SK-N-SH (cell line): ENCODE measurements at regions not wholly inside any gene's neighbourhood (a gene's known extent, or its start where the extent isn't known, plus 50 kb on each side); places are given as distances from the start of the nearest gene placed in this dataset.

ENCODE experiments used
- CTCF ChIP-seq: fragments of 200-600 bp; sonication (generic); IDR thresholded peaks from 2 replicates; pipeline ENCODE4 v1.6.1; 2017; ENCODE audit warnings: antibody characterized with exemption, mild to moderate bottlenecking, moderate library complexity
- ELF1 ChIP-seq: IDR thresholded peaks from 2 replicates; pipeline ENCODE4 v1.4.0; 2012
- EZH2phosphoT487 ChIP-seq: fragments of 200-600 bp; sonication (generic); IDR thresholded peaks from 2 replicates; pipeline ENCODE4 v1.6.1; 2017; ENCODE audit warnings: low read depth, mixed run types, mild to moderate bottlenecking, antibody characterized with exemption, moderate library complexity, borderline replicate concordance
- GABPA ChIP-seq: IDR thresholded peaks from 2 replicates; pipeline ENCODE4 v1.4.0; 2012; ENCODE audit warnings: low read depth, mild to moderate bottlenecking
- JUND ChIP-seq: IDR thresholded peaks from 2 replicates; pipeline ENCODE4 v1.4.0; 2012
- MXI1 ChIP-seq: IDR thresholded peaks from 2 replicates; pipeline ENCODE4 v1.6.1; 2012; ENCODE audit warnings: mild to moderate bottlenecking, low read depth, low read length, improper control_type of control experiment
- PBX3 ChIP-seq: IDR thresholded peaks from 2 replicates; pipeline ENCODE4; 2012
- POLR2AphosphoS5 ChIP-seq: IDR thresholded peaks from 2 replicates; pipeline ENCODE4 v1.6.1; 2012; ENCODE audit warnings: low read depth, low read length
- RAD21 ChIP-seq: IDR thresholded peaks from 2 replicates; pipeline ENCODE4 v1.6.1; 2012; ENCODE audit warnings: mild to moderate bottlenecking, low read length
- SIN3A ChIP-seq: IDR thresholded peaks from 2 replicates; pipeline ENCODE4 v1.6.1; 2012; ENCODE audit warnings: low read depth, mild to moderate bottlenecking, low read length, moderate library complexity, borderline replicate concordance
- USF2 ChIP-seq: fragments of 150-350 bp; IDR thresholded peaks from 2 replicates; pipeline ENCODE4 v1.6.1; 2017; ENCODE audit warnings: antibody characterized with exemption, low read length, low read depth, borderline replicate concordance

- TF ChIP-seq CTCF (no peak), GABPA (no peak), RAD21 (no peak), EZH2phosphoT487 (no peak), JUND (no peak), ELF1 (no peak), MXI1 (no peak), POLR2AphosphoS5 (no peak), SIN3A (no peak), PBX3 (no peak), USF2 (no peak)
Observed at GRCh38 chr3:30084971-30085403, 521.4 kb upstream of the TGFBR2 start.
